ENCODE measurements at regions not wholly inside any gene's neighbourhood (a gene's known extent, or its start where the extent isn't known, plus 50 kb on each side); places are given as distances from the start of the nearest gene placed in this dataset.

- no peak for FAIRE-seq
- no peak for DNase-seq (ENCODE audit: insufficient read length, low spot score)
- TF ChIP-seq CTCF (IDR thresholded peaks at IDR 0.05; ENCODE audit: insufficient read depth, missing control alignments): no peak
These were observed 128.7 kb upstream of the CST7 start for GRCh38 chr20:24820345-24820744.

- FAIRE-seq: no peak
- no peak for DNase-seq (ENCODE audit: insufficient read length, low spot score)
- TF ChIP-seq CTCF (IDR thresholded peaks at IDR 0.05; ENCODE audit: insufficient read depth, missing control alignments): no peak
These were observed 127.7 kb upstream of the CST7 start for GRCh38 chr20:24821391-24821790.

DNA sequence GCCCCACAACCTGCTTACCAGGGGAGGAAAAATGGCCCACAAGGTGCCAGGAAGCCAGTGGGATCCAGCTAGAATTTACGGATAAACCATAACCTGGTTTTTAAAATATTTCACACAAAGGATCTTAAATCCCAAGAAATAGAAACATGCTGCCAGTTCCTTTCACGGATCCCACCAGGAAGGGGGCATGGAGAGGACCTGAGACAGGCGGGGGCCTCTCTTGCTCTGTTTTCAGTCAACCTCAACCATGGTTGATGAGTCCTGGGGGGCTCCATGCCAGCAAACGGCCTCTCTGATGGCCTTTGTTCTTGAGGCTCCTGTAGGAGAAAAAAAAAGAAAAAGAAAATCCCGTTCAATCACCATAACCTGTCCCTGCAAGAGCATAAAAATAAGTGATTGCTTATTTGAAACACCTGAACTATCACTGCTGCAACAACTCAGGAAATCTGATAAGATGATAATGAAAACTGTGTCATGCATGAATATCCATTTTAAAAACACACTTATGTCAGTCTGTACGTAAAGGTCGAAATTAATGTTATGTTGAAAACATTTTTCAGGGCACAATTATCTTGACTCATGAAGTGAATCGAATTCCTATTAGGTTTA lies 125.8 kb upstream of the CST7 start:
- no peak for TF ChIP-seq CTCF (IDR thresholded peaks at IDR 0.05; ENCODE audit: insufficient read depth, missing control alignments)
- FAIRE-seq (no peak), DNase-seq (ENCODE audit: insufficient read length, low spot score) (no peak)

DNA sequence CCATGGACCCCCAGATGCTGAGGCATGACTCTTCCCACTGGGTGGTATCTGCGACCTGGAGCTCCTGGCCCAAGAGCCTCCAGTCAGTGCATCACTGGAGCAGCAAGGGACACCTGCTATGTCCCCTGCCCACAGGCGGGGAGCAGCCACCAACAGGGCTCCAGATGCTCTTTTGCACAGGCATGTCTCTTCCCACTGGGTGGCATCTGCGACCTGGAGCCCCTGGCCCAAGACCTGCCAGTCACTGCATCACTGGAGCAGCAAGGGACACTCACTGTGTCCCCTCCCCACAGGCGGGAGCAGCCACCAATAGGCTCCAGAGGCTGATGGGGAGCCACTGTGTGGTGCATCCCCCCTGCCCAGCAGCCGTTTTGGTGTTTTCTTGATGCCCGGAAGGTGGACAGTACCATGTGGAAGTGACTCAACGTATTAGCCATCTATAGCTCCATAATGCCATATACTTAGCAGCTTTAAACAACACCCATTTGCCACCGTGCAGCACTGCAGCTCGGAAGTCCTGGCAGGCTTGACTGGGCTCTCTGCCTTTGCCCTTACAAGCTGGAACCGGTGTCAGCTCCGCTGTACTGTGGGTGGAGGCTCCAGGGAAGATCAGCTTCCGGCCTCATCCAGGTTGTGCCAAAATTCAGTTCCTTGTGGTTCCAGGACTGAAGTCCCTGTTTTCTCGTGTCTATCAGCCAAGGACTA lies 124.9 kb upstream of the CST7 start:
- TF ChIP-seq CTCF (IDR thresholded peaks at IDR 0.05; ENCODE audit: insufficient read depth, missing control alignments): no peak
- DNase-seq (ENCODE audit: insufficient read length, low spot score): no peak

DNA sequence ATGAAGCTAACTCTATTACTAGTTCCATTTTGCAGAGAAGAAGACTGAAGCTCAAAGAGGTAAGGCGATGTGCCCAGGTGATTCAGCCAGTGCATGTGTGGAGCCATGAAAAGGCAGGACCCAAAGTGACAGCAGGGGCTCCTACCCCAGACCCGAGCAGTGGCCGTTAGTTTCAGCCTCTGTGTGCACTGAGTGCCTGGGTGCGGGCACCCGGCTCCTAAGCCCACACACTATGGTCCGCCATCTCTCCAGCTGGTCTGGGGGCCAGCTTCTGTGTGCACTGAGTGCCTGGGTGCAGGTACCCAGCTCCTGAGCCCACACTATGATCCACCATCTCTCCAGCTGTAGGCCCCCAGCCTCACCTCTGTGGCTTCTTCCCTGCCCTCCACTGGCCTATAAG lies 123.5 kb upstream of the CST7 start:
- DNase-seq (ENCODE audit: insufficient read length, low spot score) (no peak), FAIRE-seq (no peak)
- no peak for TF ChIP-seq CTCF (IDR thresholded peaks at IDR 0.05; ENCODE audit: insufficient read depth, missing control alignments)

More for the DNA sequence above, 124.9 kb upstream of the CST7 start:
- FAIRE-seq: no peak

DNA sequence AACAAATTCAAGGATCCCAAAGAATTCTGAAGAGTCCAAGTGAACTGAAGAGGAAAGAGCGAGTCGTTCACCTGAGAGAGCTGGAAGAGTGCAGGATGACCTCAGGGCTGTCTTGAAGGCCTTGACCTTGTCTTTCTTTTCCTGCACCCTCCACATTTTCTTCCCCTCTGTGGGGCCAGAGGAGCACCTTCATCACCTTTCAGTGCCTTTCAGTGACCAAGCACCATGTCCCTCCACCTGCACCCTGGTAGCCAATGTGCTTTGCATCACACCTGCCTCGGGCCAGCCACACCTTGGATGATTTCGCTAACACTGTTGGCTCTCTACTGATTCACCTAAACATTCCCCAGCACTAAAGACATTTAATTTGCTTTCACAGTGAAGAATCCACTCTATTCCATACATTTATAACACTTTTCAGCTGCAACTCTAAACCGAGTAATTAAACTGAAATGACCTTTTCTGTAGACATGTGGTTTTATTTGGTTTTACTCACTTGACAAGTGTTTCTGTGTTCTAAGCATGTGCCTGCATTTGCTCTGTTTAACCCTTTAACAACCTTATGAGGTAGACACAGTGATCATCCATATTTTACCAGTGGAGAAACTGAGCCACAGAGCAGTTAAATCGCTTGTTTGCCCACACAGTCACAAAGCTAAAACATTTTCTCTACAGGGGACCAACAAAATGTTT lies 121.3 kb upstream of the CST7 start:
- DNase-seq (ENCODE audit: insufficient read length, low spot score) (no peak), FAIRE-seq (no peak)
- no peak for TF ChIP-seq CTCF (IDR thresholded peaks at IDR 0.05; ENCODE audit: insufficient read depth, missing control alignments)

All from D721Med (cell line).